ENCODE measurements at regions not wholly inside any gene's neighbourhood (a gene's known extent, or its start where the extent isn't known, plus 50 kb on each side); places are given as distances from the start of the nearest gene placed in this dataset.
A peak's percentile ranks its signal among the peaks of the same experiment; 100 is the strongest.

DNA sequence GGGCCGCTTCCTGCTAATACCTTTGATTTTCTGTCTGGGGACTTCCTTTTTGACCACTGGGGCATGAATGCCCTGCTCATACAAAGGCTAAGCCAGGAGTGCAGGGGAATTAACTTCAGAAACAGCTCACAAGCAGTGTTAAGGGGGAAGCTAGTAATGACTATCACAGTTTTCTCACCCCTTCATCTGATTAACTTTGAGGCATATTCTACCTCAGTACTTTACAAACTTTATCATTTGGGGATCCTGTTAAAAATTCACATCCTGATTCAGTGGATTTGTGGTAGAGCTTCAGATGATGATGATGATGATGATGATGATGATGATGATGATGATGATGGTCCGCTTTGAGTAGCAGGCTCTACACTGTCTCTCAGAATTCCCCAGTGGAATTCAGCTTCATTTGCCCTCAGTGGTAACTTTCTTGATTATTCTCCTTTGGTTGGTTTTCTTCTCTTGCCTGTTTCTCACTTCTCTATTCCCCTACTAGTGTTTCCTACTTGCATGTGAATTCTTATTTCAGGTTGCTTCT is 78.4 kb upstream of the TMEM170B start:
- Histone ChIP-seq H3K4me1 (ENCODE audit: control insufficient read depth, insufficient read depth, low read length) (peaks cover 5% of the 10 kb centered on the region), H3K79me1 (ENCODE audit: low read depth in 1 of 2, low read length in 2 of 2) (no peaks in the 10 kb centered on the region), H4K91ac (ENCODE audit: insufficient read depth, low read depth, low read length) (no peak overlapping the region), H3K23ac (ENCODE audit: low read depth, low read length) (no peak overlapping the region), H3K4me3 (ENCODE audit: insufficient read depth, low read depth, low read length) (no peak overlapping the region), H2AK5ac (ENCODE audit: low read depth, low read length) (no peak overlapping the region), H3K4ac (ENCODE audit: low read depth, low read length) (no peak overlapping the region), H2BK120ac (ENCODE audit: low read depth, low read length) (no peak overlapping the region), H2BK5ac (ENCODE audit: low read depth, low read length, poor library complexity, severe bottlenecking) (no peak overlapping the region), H2AFZ (replicated peaks; ENCODE audit: low read length, poor library complexity) (no peak overlapping the region), H3K27ac (ENCODE audit: insufficient read depth, low read length) (no peak overlapping the region), H3K18ac (ENCODE audit: low read depth, low read length) (no peak overlapping the region), H3K9me1 (ENCODE audit: insufficient read depth, low read length) (no peaks in the 10 kb centered on the region), H3K56ac (ENCODE audit: extremely low read depth, insufficient read depth, low read length) (no peak overlapping the region), H3K36me3 (ENCODE audit: control insufficient read depth, insufficient read depth, low read length) (no peaks in the 10 kb centered on the region), H3K9ac (ENCODE audit: low read depth, low read length) (no peak overlapping the region), H4K20me1 (ENCODE audit: insufficient read depth, low read length) (no peaks in the 10 kb centered on the region), H2BK20ac (ENCODE audit: low read depth, low read length) (no peak overlapping the region), H2AK9ac (replicated peaks; ENCODE audit: low read depth, low read length, poor library complexity) (no peak overlapping the region), H2BK15ac (ENCODE audit: low read depth, low read length) (0 out of 3 replicates have a peak overlapping the region, but pooled peaks have one; percentile 6), H4K8ac (ENCODE audit: low read depth in 2 of 2, low read length in 2 of 2) (no peak overlapping the region), H3K14ac (replicated peaks; ENCODE audit: low read depth, low read length) (no peak overlapping the region), H3K9me3 (ENCODE audit: control insufficient read depth, insufficient read depth, low read length) (no peaks in the 10 kb centered on the region; the same call in 1 of the 2 replicates), H3K4me2 (ENCODE audit: low read depth, low read length) (no peak overlapping the region), H4K5ac (ENCODE audit: low read depth, low read length) (no peak overlapping the region), H3K27me3 (ENCODE audit: control insufficient read depth, insufficient read depth, low read length) (no peaks in the 10 kb centered on the region)
- DNase-seq: no peak
- no CpG with 5 or more reads among the region's 2 CpGs for WGBS, 2 experiments (ENCODE audit: extremely low coverage in 2 of 2, insufficient read length in 1 of 2)
- intact Hi-C loops (cut with micrococcal nuclease) (no loop called here), dilution Hi-C loops (cut with HindIII; ENCODE audit: low sequenced_read_pairs, unreplicated experiment) (no loop called here), in situ Hi-C loops (cut with MboI; ENCODE audit: low sequenced_read_pairs) (no loop called here)
- ATAC-seq (ENCODE audit: low read depth): no peak
- TF ChIP-seq CHD1 (IDR thresholded peaks at IDR 0.05; ENCODE audit: low read depth, low read length) (no peak), RFX5 (IDR thresholded peaks at IDR 0.05; ENCODE audit: low read depth, low read length) (no peak), BHLHE40 (IDR thresholded peaks at IDR 0.05; ENCODE audit: low read depth, low read length) (no peak), SMC3 (IDR thresholded peaks at IDR 0.05; ENCODE audit: low read depth, low read length) (no peak), CTCF (conservative IDR thresholded peaks at IDR 0.05; ENCODE audit: low read depth, low read length) (no peak), POLR2A (IDR thresholded peaks at IDR 0.05; ENCODE audit: low read depth, low read length) (no peak), MAZ (IDR thresholded peaks at IDR 0.05; ENCODE audit: borderline replicate concordance, low read depth, low read length) (no peak)
- TF ChIP-seq, protein P1, sequence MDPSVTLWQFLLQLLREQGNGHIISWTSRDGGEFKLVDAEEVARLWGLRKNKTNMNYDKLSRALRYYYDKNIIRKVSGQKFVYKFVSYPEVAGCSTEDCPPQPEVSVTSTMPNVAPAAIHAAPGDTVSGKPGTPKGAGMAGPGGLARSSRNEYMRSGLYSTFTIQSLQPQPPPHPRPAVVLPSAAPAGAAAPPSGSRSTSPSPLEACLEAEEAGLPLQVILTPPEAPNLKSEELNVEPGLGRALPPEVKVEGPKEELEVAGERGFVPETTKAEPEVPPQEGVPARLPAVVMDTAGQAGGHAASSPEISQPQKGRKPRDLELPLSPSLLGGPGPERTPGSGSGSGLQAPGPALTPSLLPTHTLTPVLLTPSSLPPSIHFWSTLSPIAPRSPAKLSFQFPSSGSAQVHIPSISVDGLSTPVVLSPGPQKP (IDR thresholded peaks at IDR 0.05; ENCODE audit: borderline replicate concordance, low read depth, low read length): no peak
- POLR2A ChIA-PET (ENCODE audit: unreplicated experiment): no interaction called here
- BruUV-seq (replicated peaks): no TSS peak
- CTCF ChIA-PET: no interaction called here
